Liver (tissue), 8 donors: ENCODE measurements at regions not wholly inside any gene's neighbourhood (a gene's known extent, or its start where the extent isn't known, plus 50 kb on each side); places are given as distances from the start of the nearest gene placed in this dataset.
"Not testable (repeated sequence)": the region's sequence is repeated elsewhere in the genome, so short reads cannot be mapped to it uniquely, and the experiment has no call there.

Experiments used
- DNase-seq: peaks from one replicate; pipeline ENCODE4 v3.0.0-alpha.2; 2017; ENCODE audit warnings: low spot score
- H3K27ac ChIP-seq, 2 donors: one replicate each; pipeline ENCODE4 v1.7.0; 2013; ENCODE audit warnings: inconsistent platforms in 2 of 2, low read length in 2 of 2, control low read depth in 1 of 2, low read depth in 1 of 2, mild to moderate bottlenecking in 1 of 2
- H3K27me3 ChIP-seq, 4 donors: one replicate each; pipeline versions ENCODE4 v1.6.1 to v1.7.0; 2013; ENCODE audit warnings: low read length in 3 of 4, inconsistent platforms in 1 of 4, mild to moderate bottlenecking in 1 of 4, moderate library complexity in 1 of 4; ENCODE audit not compliant: control insufficient read depth in 4 of 4, insufficient read depth in 4 of 4
- H3K36me3 ChIP-seq, 4 donors: one replicate each; pipeline versions ENCODE4 v1.6.1 to v1.7.0; 2013; ENCODE audit warnings: low read length in 3 of 4, mild to moderate bottlenecking in 3 of 4, low read depth in 1 of 4, moderate library complexity in 1 of 4; ENCODE audit not compliant: control insufficient read depth in 4 of 4, insufficient read depth in 3 of 4
- H3K4me1 ChIP-seq, 4 donors: one replicate each; pipeline versions ENCODE4 v1.6.1 to v1.7.0; 2013; ENCODE audit warnings: low read length in 3 of 4, mild to moderate bottlenecking in 3 of 4, moderate library complexity in 1 of 4; ENCODE audit not compliant: control insufficient read depth in 4 of 4, insufficient read depth in 4 of 4
- H3K4me3 ChIP-seq, 3 donors: one replicate each; pipeline versions ENCODE4 v1.6.1 to v1.7.0; 2013; ENCODE audit warnings: low read length in 3 of 3, control low read depth in 1 of 3, low read depth in 1 of 3, mild to moderate bottlenecking in 1 of 3
- H3K9ac ChIP-seq, 2 donors: one replicate each; pipeline ENCODE4 v1.7.0; 2013; ENCODE audit warnings: low read length in 2 of 2, mild to moderate bottlenecking in 2 of 2, moderate library complexity in 2 of 2, control low read depth in 1 of 2, low read depth in 1 of 2
- H3K9me3 ChIP-seq, 4 donors: one replicate each; pipeline versions ENCODE4 v1.6.1 to v1.7.0; 2013; ENCODE audit warnings: low read length in 3 of 4; ENCODE audit not compliant: control insufficient read depth in 4 of 4
- EGR1 ChIP-seq, 2 donors: IDR thresholded peaks; 2 replicates each; pipeline ENCODE4 v1.6.1; 2016 to 2018; ENCODE audit warnings: antibody characterized with exemption in 2 of 2, low read depth in 2 of 2
- FOXA1 ChIP-seq: IDR thresholded peaks from 2 replicates; pipeline ENCODE4 v1.6.1; 2016; ENCODE audit warnings: antibody characterized with exemption
- FOXA2 ChIP-seq: IDR thresholded peaks from 2 replicates; pipeline ENCODE4 v1.6.1; 2016; ENCODE audit warnings: antibody characterized with exemption
- GABPA ChIP-seq, 2 donors: IDR thresholded peaks in 1 of 2; conservative IDR thresholded peaks in 1 of 2; 2 replicates each; pipeline ENCODE4 v1.6.1; 2016; ENCODE audit warnings: antibody characterized with exemption in 2 of 2, mild to moderate bottlenecking in 1 of 2, moderate library complexity in 1 of 2
- RAD21 ChIP-seq, 2 donors: IDR thresholded peaks; 2 replicates each; pipeline ENCODE4 v1.6.1; 2016; ENCODE audit warnings: antibody characterized with exemption in 2 of 2, mild to moderate bottlenecking in 2 of 2
- RXRA ChIP-seq, 2 donors: IDR thresholded peaks; 2 replicates each; pipeline ENCODE4 v1.6.1; 2017 to 2018; ENCODE audit warnings: antibody characterized with exemption in 2 of 2, mild to moderate bottlenecking in 1 of 2
- SP1 ChIP-seq: IDR thresholded peaks from 2 replicates; pipeline ENCODE4 v1.6.1; 2018; ENCODE audit warnings: antibody characterized with exemption, mild to moderate bottlenecking
- WGBS: extraction: QIAGEN DNeasy Blood & Tissue Kit; methylation state at CpG from one replicate; pipeline ENCODE4 v1.1.7; 2013; 5-methylcytosine and 5-hydroxymethylcytosine counted together
- TF ChIP-seq, protein P1 (sequence below): IDR thresholded peaks from 2 replicates; pipeline ENCODE4 v1.6.1; 2016; ENCODE audit warnings: antibody characterized with exemption
- TF ChIP-seq, protein P2 (sequence below): fragments of 150-350 bp; IDR thresholded peaks from 2 replicates; pipeline ENCODE4 v1.5.1; 2017; ENCODE audit warnings: improper control_type of control experiment, low read depth, low read length; ENCODE audit not compliant: missing input control
- TF ChIP-seq, protein P3 (sequence below): IDR thresholded peaks from 2 replicates; pipeline ENCODE4 v1.6.1; 2016; ENCODE audit warnings: antibody characterized with exemption
- TF ChIP-seq, protein P4 (sequence below): IDR thresholded peaks from 2 replicates; pipeline ENCODE4 v1.6.1; 2016; ENCODE audit warnings: antibody characterized with exemption, mild to moderate bottlenecking
- donor health status: healthy.
- donor health status: healthy.
- donor health status: healthy.
- donor health status: healthy.
- donor health status: healthy.

GRCh38 chr13:50136226-50136625 lies 121.0 kb downstream of the KCNRG start:
- H3K4me3 ChIP-seq, result no peak overlapping the region
- H3K9me3 ChIP-seq, result peaks cover 0 to 18% (median 13%) of the 10 kb centered on the region in 4 donors
- DNase-seq, result no peak
- H3K36me3 ChIP-seq, result no peaks in the 10 kb centered on the region
- 76% methylated on average over 3 of the region's 3 CpGs for WGBS
- peaks cover 0 to 16% (median 5%) of the 10 kb centered on the region in 4 donors for H3K27me3 ChIP-seq
- no peak overlapping the region for H3K9ac ChIP-seq
- TF ChIP-seq, protein P1, sequence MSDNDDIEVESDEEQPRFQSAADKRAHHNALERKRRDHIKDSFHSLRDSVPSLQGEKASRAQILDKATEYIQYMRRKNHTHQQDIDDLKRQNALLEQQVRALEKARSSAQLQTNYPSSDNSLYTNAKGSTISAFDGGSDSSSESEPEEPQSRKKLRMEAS, result no peak
- TF ChIP-seq SP1 (no peak), GABPA (IDR thresholded peaks at IDR 0.05 in 1 of 2, conservative IDR thresholded peaks at IDR 0.05 in 1 of 2) (no peak), FOXA2 (no peak), EGR1 (IDR thresholded peaks at IDR 0.05; ENCODE audit: low read depth in 2 of 2) (no peak), RXRA (IDR thresholded peaks at IDR 0.05) (no peak)
- TF ChIP-seq, protein P2, sequence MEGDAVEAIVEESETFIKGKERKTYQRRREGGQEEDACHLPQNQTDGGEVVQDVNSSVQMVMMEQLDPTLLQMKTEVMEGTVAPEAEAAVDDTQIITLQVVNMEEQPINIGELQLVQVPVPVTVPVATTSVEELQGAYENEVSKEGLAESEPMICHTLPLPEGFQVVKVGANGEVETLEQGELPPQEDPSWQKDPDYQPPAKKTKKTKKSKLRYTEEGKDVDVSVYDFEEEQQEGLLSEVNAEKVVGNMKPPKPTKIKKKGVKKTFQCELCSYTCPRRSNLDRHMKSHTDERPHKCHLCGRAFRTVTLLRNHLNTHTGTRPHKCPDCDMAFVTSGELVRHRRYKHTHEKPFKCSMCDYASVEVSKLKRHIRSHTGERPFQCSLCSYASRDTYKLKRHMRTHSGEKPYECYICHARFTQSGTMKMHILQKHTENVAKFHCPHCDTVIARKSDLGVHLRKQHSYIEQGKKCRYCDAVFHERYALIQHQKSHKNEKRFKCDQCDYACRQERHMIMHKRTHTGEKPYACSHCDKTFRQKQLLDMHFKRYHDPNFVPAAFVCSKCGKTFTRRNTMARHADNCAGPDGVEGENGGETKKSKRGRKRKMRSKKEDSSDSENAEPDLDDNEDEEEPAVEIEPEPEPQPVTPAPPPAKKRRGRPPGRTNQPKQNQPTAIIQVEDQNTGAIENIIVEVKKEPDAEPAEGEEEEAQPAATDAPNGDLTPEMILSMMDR, result no peak
- TF ChIP-seq, protein P3, sequence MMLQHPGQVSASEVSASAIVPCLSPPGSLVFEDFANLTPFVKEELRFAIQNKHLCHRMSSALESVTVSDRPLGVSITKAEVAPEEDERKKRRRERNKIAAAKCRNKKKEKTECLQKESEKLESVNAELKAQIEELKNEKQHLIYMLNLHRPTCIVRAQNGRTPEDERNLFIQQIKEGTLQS, result no peak
- TF ChIP-seq, protein P4, sequence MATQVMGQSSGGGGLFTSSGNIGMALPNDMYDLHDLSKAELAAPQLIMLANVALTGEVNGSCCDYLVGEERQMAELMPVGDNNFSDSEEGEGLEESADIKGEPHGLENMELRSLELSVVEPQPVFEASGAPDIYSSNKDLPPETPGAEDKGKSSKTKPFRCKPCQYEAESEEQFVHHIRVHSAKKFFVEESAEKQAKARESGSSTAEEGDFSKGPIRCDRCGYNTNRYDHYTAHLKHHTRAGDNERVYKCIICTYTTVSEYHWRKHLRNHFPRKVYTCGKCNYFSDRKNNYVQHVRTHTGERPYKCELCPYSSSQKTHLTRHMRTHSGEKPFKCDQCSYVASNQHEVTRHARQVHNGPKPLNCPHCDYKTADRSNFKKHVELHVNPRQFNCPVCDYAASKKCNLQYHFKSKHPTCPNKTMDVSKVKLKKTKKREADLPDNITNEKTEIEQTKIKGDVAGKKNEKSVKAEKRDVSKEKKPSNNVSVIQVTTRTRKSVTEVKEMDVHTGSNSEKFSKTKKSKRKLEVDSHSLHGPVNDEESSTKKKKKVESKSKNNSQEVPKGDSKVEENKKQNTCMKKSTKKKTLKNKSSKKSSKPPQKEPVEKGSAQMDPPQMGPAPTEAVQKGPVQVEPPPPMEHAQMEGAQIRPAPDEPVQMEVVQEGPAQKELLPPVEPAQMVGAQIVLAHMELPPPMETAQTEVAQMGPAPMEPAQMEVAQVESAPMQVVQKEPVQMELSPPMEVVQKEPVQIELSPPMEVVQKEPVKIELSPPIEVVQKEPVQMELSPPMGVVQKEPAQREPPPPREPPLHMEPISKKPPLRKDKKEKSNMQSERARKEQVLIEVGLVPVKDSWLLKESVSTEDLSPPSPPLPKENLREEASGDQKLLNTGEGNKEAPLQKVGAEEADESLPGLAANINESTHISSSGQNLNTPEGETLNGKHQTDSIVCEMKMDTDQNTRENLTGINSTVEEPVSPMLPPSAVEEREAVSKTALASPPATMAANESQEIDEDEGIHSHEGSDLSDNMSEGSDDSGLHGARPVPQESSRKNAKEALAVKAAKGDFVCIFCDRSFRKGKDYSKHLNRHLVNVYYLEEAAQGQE, result no peak
- no peak overlapping the region for H3K27ac ChIP-seq
- H3K4me1 ChIP-seq, result peaks cover 0 to 6% (median under 1%) of the 10 kb centered on the region in 4 donors

DNA sequence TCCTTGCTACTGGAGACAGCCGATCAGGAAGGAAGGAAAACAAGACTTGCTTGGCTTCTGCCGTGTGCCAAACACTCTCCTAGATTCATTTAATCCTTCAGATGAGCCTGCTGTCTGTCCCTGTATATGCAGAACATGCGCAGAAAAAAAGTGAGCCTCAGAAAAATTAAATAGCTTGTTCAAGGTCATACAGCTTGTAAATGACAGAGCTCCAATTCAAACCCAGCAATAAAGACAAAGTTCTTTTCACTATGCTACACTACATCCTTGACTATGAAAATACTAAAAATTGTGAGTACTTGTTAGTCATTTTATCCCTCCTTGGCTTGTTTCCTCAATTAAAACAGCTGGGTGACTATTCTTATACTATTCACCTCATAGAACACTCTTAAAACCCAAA lies 121.4 kb downstream of the KCNRG start:
- no peak for DNase-seq
- H3K36me3 ChIP-seq, result no peaks in the 10 kb centered on the region
- TF ChIP-seq, protein P4, result no peak
- TF ChIP-seq, protein P1, result no peak
- TF ChIP-seq FOXA1, result no peak
- no peak for TF ChIP-seq RAD21 (IDR thresholded peaks at IDR 0.05)
- TF ChIP-seq, protein P2, result no peak
- 84% methylated on average over 3 of the region's 3 CpGs for WGBS
- H3K4me1 ChIP-seq, result peaks cover 0 to 6% (median 0%) of the 10 kb centered on the region in 4 donors
- H3K4me3 ChIP-seq, result no peak overlapping the region
- peaks cover 0 to 14% (median 4%) of the 10 kb centered on the region in 4 donors for H3K27me3 ChIP-seq
- H3K9me3 ChIP-seq, result peaks cover 0 to 18% (median 13%) of the 10 kb centered on the region in 4 donors
- H3K9ac ChIP-seq, result no peak overlapping the region
- H3K27ac ChIP-seq, result no peak overlapping the region

DNA sequence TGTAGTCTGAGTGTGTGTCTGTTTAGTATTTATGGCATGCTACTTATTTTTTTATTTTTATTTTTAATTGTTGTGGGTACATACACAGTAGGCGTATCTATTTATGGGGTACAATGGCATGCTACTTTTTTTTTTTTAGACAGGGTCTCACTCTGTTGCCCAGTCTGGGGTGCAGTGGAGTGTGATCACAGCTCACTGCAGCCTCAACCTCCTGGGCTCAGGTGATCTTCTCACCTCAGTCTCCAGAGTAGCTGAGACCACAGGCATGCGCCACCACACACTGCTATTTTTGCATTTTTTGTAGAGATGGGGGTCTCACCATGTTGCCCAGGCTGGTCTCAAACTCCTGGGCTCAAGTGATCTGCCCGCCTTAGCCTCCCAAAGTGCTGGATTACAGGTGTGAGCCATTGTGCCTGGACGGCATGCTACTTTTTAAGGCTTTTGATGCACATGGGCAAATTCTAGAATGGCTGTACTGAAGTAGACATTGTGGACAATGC lies 124.2 kb downstream of the KCNRG start:
- not testable (repeated sequence) for H3K9ac ChIP-seq, H3K9me3 ChIP-seq, H3K27ac ChIP-seq, H3K4me3 ChIP-seq, H3K27me3 ChIP-seq, DNase-seq, H3K36me3 ChIP-seq, H3K4me1 ChIP-seq
- 95% methylated on average over 4 of the region's 4 CpGs for WGBS
